Skeletal muscle cell (primary cell): ENCODE measurements at regions not wholly inside any gene's neighbourhood (a gene's known extent, or its start where the extent isn't known, plus 50 kb on each side); places are given as distances from the start of the nearest gene placed in this dataset.
"Not testable (repeated sequence)": the region's sequence is repeated elsewhere in the genome, so short reads cannot be mapped to it uniquely, and the experiment has no call there.

Experiments used
- DNase-seq: peaks from one replicate; pipeline ENCODE4 v3.0.0-alpha.2; 2010; ENCODE audit warnings: low read depth
- H3K4me3 ChIP-seq: 2 replicates; pipeline ENCODE4 v1.5.1; 2011; ENCODE audit warnings: low read depth, mild to moderate bottlenecking, control low read depth, low read length, moderate library complexity

GRCh38 chr2:234259440-234259839 is 208.9 kb downstream of the SPP2 start:
- DNase-seq = no peak

GRCh38 chr2:234258562-234259141 is 208.2 kb downstream of the SPP2 start:
- no peak for DNase-seq
- H3K4me3 ChIP-seq = no peak overlapping the region

More at GRCh38 chr2:234259440-234259839, 208.9 kb downstream of the SPP2 start:
- no peak overlapping the region for H3K4me3 ChIP-seq

DNA sequence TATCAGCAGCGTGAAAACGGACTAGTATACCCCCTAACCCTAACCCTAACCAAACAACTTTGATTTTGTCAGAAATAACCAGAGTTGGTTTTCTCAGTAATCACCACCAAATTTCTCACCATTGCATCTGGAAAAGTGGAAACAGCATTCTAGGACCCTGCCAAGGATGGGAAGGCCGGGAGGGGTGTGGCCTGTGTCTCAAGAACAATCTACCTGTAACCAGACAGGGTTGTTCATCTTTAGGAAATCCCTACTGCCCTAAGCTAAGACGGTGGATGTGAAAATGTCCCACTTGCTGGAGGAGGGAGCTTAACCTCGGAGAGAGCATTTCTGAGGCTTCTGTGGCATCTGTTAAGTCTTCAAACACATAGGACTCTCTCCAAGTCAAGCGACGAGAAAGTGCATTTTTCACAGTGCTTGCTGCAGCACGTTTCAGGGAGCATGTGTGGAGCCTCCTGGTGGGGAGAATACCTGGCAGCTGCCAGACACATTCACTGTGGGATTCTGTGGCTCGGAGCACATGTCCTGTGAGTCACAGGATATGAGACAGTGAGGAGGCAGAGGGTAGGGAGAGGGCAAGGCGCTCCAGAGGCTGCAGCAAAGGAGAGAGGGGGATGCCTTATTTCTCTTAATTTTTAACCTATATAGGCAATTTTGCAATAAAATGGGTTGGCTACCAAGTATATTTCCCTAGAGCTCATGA is 207.5 kb downstream of the SPP2 start:
- no peak overlapping the region for H3K4me3 ChIP-seq
- DNase-seq = peak; percentile 95

DNA sequence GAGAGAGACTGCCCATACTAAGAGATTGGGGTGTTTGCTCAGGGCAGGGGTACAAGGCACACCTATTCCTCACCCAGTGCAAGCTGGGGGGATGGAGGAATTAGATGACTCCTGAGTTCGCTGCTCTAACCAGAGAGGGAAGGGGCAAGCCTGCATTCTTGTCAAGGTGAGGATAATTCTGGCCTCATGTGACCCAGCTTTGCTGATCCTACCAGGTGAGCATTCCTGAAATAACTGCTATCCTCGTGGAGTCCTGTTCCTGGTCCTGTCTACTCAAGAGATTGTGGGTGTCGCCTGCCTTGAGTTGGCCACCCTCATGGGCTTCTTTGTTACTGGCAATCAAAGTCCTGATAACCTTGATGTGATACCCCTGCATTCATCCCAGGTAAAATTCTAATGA is 206.0 kb downstream of the SPP2 start:
- no peak for DNase-seq
- no peak overlapping the region for H3K4me3 ChIP-seq

DNA sequence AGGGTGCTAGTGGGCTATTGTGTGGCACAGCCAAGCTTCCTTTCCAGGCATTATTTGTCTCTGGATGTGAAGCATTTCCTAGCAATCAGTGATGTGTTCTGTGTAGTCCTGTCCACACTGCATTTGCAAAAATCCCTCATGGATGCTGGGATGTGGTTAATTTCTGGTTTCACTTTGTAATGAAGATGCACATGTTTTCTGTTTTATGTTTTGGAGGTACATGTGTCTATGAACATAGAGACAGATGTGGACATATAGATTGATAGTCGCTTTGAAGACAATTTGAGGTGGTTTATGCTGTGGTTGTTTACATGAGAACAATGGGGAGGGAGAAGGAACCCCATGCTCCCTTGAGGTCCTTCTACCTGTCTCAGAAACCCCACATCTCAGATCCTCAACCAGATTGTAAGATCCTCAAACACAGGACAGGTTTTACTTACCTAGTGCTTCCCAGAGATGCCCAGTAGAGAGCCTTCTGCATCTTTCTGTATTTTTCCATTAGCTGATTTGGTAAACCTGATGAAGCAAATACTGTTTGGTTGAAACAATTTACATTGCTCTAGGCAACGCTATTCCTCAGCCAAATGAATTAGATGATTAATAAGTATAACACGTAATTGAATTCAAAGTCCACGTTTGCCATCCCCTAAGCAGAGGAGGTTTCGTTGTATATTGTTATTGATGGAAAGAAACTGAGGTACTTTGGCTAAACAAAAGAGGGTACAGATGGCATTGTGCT is 204.4 kb downstream of the SPP2 start:
- H3K4me3 ChIP-seq = no peak overlapping the region
- no peak for DNase-seq

DNA sequence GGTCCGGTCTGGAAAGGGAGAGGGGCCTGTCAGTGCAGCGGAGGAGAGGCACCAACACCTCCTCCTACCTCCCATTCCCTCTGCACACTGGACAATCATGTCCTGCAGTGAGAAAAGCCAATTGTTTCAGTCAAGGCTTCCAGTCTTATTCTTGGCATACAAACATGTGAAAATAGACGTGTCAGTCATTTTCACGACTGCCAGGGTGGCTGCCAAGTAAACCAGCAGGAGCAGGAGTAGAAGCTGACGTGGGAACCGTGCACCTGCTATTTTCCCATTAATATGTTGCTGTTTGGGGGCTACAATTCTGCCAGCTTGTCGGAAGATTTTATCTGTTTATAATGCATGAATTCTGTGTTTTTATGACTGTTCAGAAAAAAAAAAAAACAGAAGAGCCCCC is 202.3 kb downstream of the SPP2 start:
- H3K4me3 ChIP-seq = no peak overlapping the region
- no peak for DNase-seq

DNA sequence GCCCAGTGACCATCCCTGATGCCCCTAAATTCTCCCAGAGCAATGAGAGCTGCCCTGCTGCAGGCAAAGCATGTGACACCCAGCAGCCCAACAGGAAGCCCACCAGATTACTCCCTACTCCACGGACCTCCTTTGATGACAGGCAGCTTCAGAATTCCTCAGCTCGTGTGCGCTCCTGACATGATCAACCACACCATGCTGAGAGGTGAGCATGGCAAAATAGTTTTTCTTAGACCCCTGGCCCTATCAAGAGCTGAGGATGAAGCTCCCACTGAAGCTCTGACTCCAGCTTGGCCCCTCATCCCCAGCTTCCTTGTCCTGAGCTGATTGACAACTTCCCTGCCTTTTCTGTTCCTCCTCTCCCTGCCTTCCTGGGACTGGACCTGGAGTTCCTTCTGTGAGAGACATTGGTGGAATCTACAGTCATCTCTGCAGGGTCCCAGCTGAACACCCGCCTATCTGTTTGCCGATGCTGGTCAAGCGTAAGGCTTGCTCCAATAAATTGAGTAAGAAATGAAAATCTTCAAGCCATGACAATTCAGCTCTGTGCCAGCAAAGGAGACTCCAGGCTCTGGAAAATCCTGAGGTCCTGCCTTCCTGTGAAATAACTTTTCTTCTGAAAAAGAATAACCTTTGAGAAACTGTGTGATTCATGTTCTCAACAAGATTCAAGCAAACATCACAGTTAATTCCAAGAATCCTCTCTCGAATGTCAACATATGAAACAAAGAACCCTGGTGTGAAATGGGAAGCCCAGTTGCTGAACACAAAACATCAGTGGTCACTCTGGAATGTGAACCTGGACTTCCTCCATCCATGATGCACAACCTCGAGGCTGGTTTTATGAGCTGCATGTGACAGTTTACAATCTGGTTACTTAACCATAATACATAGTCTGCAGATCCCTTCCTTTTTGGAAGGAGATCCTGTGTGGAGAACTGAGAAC is 201.1 kb downstream of the SPP2 start:
- DNase-seq = peak; percentile 98

GRCh38 chr2:234250926-234251325 is 200.4 kb downstream of the SPP2 start:
- DNase-seq = no peak
- no peak overlapping the region for H3K4me3 ChIP-seq

More for the DNA sequence above, 201.1 kb downstream of the SPP2 start:
- no peak overlapping the region for H3K4me3 ChIP-seq

DNA sequence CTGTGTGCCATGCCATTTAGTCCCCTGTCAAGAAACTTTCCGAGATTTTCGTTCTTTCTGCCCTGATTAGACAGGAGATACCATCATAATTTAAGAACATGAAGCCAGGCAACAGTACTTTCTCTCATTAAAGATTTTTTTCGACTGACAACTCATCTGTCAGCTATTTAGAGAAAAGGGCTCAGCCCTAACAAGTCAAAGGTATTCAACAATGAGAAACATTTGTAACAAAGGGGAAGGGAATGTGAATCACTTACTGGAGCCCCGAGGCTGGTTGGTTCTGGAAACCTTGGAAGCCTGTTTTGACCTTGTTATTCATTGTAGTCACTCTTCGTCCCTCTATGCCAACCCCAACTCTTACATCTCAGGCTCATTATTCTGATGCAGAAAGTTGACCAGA is 199.4 kb downstream of the SPP2 start:
- no peak overlapping the region for H3K4me3 ChIP-seq

GRCh38 chr2:234249034-234249735 is 198.7 kb downstream of the SPP2 start:
- no peak overlapping the region for H3K4me3 ChIP-seq
- DNase-seq = no peak

More for the DNA sequence above, 199.4 kb downstream of the SPP2 start:
- no peak for DNase-seq

DNA sequence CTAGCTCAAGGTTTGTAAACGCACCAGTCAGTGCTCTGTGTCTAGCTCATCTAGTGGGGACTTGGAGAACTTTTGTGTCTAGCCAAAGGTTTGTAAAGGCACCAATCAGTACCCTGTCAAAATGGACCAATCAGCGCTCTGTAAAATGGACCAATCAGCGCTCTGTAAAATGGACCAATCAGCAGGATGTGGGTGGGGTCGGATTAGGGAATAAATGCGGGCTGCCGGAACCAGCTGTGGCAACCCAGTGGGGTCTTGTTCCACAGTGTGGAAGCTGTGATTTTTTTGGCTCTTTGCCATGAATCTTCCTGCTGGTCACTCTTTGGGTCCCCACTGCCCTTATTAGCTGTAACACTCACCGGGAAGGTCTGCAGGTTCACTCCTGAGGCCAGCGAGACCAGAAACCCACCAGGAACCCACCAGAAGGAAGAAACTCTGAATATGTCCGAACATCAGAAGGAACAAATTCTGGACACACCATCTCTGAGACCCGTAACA is 197.8 kb downstream of the SPP2 start:
- H3K4me3 ChIP-seq, DNase-seq: not testable (repeated sequence)

GRCh38 chr2:234247453-234248180 is 197.1 kb downstream of the SPP2 start:
- no peak overlapping the region for H3K4me3 ChIP-seq
- DNase-seq = no peak

- H3K4me3 ChIP-seq = no peak overlapping the region
- peak; percentile 77 for DNase-seq
Observed at GRCh38 chr2:234245945-234246344, 195.4 kb downstream of the SPP2 start.

- DNase-seq = no peak
- H3K4me3 ChIP-seq = no peak overlapping the region
Observed at GRCh38 chr2:234243871-234244565, 193.5 kb downstream of the SPP2 start.

DNA sequence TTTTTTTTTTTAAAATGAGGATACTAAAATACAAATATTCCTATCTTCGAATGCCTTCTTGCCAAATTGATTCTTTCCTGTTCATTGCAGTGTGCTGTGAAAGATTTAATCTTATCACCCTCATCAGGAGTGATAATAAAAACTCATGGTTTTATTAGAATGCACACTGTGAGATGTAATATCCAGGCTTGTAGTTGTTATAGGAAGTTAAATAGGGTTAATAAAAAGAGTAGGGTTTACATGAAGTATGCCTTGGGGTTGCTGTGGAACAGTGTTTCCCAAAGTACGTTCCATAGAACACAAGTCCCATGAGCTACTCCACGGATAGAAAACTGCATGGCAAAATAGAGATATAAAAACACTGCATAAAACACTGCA is 191.9 kb downstream of the SPP2 start:
- H3K4me3 ChIP-seq = no peak overlapping the region
- DNase-seq = no peak

DNA sequence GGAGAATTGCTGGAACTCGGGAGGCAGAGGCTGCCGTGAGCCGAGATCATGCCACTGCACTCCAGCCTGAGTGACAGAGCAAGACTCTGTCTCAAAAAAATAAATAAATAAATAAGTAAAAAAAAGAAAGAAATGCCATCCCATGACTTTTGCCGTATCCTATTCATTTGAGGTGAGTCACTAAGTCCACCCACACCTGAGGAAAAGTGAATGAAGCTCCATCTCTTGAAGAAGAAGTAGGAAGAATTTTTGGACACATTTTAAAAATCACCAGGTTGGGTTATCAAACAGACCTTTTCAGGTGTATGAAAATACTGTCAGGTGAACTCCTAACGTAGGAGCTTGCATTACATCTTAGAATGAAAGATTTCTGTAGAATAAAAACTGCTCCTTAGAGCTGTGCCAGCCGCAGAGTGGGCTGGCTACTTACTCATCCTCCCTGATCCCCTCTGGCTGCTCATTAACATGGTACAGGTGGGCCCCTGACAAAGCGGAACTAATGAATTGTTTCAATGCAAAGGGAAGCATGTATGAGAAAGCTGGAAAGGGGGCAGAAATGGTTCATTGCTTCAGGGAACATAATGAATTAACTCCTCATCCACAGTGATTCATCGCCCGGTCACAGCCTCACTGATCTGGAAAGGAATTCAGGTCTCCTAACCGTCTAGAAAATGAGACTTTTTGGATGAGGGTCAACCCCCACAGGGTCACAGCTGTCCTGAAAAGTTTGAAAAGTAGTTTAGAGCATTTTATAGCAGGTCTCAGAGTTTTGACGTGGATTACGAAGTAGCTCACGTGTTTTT is 191.4 kb downstream of the SPP2 start:
- DNase-seq = no peak

DNA sequence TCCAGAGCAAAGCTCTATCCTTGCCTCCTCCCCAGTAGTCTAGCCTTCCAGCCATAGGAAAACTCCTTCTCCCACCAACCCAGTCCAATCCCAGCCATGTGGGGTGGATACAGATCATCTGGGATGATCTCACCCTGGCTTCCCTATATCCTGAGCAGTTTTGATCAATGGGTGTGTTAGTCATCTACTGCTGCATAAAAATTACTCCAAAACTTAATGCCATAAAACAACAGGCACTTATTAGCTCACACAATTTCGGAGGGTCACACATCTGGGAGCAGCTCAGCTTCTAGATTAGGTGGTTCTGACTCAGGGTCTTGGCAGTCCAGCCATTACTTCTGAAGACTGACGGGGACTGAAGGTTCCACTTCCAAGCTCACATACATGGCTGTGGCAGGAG is 190.4 kb downstream of the SPP2 start:
- peak; percentile 43 for DNase-seq
- no peak overlapping the region for H3K4me3 ChIP-seq

More for the DNA sequence above, 191.4 kb downstream of the SPP2 start:
- no peak overlapping the region for H3K4me3 ChIP-seq
